Psoas muscle (tissue), 7 donors: ENCODE measurements at regions not wholly inside any gene's neighbourhood (a gene's known extent, or its start where the extent isn't known, plus 50 kb on each side); places are given as distances from the start of the nearest gene placed in this dataset.

Experiments used
- ATAC-seq, 4 donors: fragments of 200-7000 bp; cut with Tn5 transposase; one replicate each; pipeline ENCODE4 v1.9.1; 2020; ENCODE audit warnings: moderate library complexity in 3 of 4, mild to moderate bottlenecking in 2 of 4
- DNase-seq, 2 donors: peaks; one replicate each; pipeline ENCODE4 v3.0.0-alpha.2; 2020
- H3K27ac ChIP-seq: fragments of 200-600 bp; one replicate; pipeline ENCODE4 v1.8.0; 2022
- H3K27me3 ChIP-seq, 3 donors: fragments of 200-600 bp in 1 of 3; one replicate each; pipeline versions ENCODE4 v1.6.1 to v1.8.0; 2013 to 2022; ENCODE audit warnings: low read length in 2 of 3, mild to moderate bottlenecking in 2 of 3, moderate library complexity in 1 of 3; ENCODE audit not compliant: insufficient read depth in 3 of 3
- H3K36me3 ChIP-seq, 2 donors: fragments of 200-600 bp in 1 of 2; one replicate each; pipeline versions ENCODE4 v1.6.1 to v1.8.0; 2013 to 2022; ENCODE audit warnings: low read depth in 1 of 2, mild to moderate bottlenecking in 1 of 2, moderate library complexity in 1 of 2; ENCODE audit not compliant: insufficient read depth in 1 of 2
- H3K4me1 ChIP-seq: fragments of 200-600 bp; one replicate; pipeline ENCODE4 v1.8.0; 2022
- H3K4me3 ChIP-seq: fragments of 200-600 bp; one replicate; pipeline ENCODE4 v1.8.0; 2022; ENCODE audit warnings: mild to moderate bottlenecking
- H3K9me3 ChIP-seq: fragments of 200-600 bp; one replicate; pipeline ENCODE4 v1.8.0; 2022
- CTCF ChIP-seq: fragments of 200-600 bp; IDR thresholded peaks from one replicate; pipeline ENCODE4 v1.8.0; 2022; ENCODE audit warnings: antibody characterized with exemption
- WGBS, 3 donors: extraction: QIAGEN DNeasy Blood & Tissue Kit; methylation state at CpG; one replicate each; pipeline versions ENCODE4 v1.1.6 to v1.1.7; 2013; 5-methylcytosine and 5-hydroxymethylcytosine counted together
- intact Hi-C, 2 donors: fragments of 100-400 bp; cut with DNase I; formaldehyde crosslinking; loops; one replicate each; pipeline versions ENCODE4 v1.11.0 to v1.14.2; 2022
- donor health status: healthy with polysubstance abuse.
- donor health status: DM: no; HTN: no; CAD: no; lungs with moderate emphysema.
- donor health status: Bipolar disorder and iron deficiency.
- donor health status: healthy.
- donor health status: DM: yes; HTN: yes; CAD: no.
- donor health status: DM: no; HTN: no; CAD: no.
- donor health status: DM: yes; HTN: yes; CAD: no.

DNA sequence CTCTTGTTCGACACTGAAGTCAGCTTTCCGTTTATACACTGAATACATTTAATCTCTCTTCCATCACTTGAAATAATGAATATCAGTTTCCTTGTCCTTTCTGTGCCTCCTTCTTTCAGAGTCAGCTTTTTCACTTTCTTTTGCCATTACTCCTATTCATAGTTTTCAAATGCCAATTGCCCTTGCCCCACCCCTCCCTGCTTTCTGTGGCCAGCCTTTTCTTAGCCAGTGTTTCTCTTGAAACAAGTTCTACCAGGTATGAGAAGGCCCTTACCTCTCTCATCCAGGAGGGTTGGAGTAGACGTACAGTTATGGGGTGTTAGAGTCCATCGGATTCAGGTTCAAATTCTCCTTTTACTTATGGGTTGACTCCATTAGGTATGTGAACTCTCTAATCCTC, 574.7 kb upstream of the SEMA6A start:
- H3K36me3 ChIP-seq, result no peaks in the 10 kb centered on the region
- WGBS, 3 donors, result 94 to 97% (median 94%) methylated on average over 4 of the region's 4 CpGs
- no peak overlapping the region for H3K27ac ChIP-seq
- ATAC-seq (no peak), DNase-seq (no peak)
- no peak overlapping the region for H3K4me3 ChIP-seq
- no peaks in the 10 kb centered on the region for H3K4me1 ChIP-seq
- H3K27me3 ChIP-seq, result no peaks in the 10 kb centered on the region
- intact Hi-C loops, result no loop called here
- H3K9me3 ChIP-seq, result no peaks in the 10 kb centered on the region
- no peak for TF ChIP-seq CTCF

- DNase-seq (no peak), ATAC-seq (no peak)
- TF ChIP-seq CTCF, result no peak
- Histone ChIP-seq H3K9me3 (no peaks in the 10 kb centered on the region), H3K4me1 (no peaks in the 10 kb centered on the region), H3K36me3 (no peaks in the 10 kb centered on the region), H3K27me3 (no peaks in the 10 kb centered on the region), H3K27ac (no peak overlapping the region), H3K4me3 (no peak overlapping the region)
- intact Hi-C loops, result no loop called here
These were observed 569.5 kb upstream of the SEMA6A start for GRCh38 chr5:117144086-117144485.

DNA sequence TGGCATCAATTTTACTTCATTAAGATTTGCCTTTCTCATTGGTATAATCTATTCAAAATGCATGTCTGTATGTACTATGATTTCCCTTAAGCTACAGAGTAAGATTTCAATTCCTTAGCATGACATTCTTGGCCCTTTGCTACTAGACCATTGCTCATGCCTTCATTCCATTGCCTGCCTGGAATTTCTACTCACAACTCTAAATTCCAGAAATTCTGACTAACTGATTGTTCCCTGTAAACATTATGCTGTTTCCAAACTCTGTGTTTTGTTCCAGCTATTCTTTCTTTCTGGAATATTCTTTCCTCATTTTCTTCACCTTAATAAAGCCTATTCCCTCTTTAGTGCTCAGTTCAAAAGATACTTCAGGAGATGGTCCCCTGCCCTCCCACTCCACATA, 568.8 kb upstream of the SEMA6A start:
- DNase-seq (no peak), ATAC-seq (no peak)
- Histone ChIP-seq H3K27ac (no peak overlapping the region), H3K27me3 (no peaks in the 10 kb centered on the region), H3K4me3 (no peak overlapping the region), H3K36me3 (no peaks in the 10 kb centered on the region), H3K4me1 (no peaks in the 10 kb centered on the region), H3K9me3 (no peaks in the 10 kb centered on the region)
- no peak for TF ChIP-seq CTCF
- intact Hi-C loops, result no loop called here

- WGBS, 3 donors, result 93 to 99% (median 96%) methylated on average over 3 of the region's 3 CpGs
- Histone ChIP-seq H3K4me3 (no peak overlapping the region), H3K4me1 (no peaks in the 10 kb centered on the region), H3K36me3 (no peaks in the 10 kb centered on the region), H3K9me3 (no peaks in the 10 kb centered on the region), H3K27me3 (no peaks in the 10 kb centered on the region), H3K27ac (no peak overlapping the region)
- DNase-seq (no peak), ATAC-seq (no peak)
- intact Hi-C loops, result no loop called here
- no peak for TF ChIP-seq CTCF
These were observed 563.9 kb upstream of the SEMA6A start for GRCh38 chr5:117138523-117138922.

- intact Hi-C loops, result no loop called here
- Histone ChIP-seq H3K4me1 (no peaks in the 10 kb centered on the region), H3K4me3 (no peak overlapping the region), H3K27me3 (no peaks in the 10 kb centered on the region), H3K27ac (no peak overlapping the region), H3K36me3 (no peaks in the 10 kb centered on the region), H3K9me3 (no peaks in the 10 kb centered on the region)
- DNase-seq (no peak), ATAC-seq (no peak)
- 72 to 80% (median 80%) methylated on average over 2 of the region's 2 CpGs for WGBS, 3 donors
- TF ChIP-seq CTCF, result no peak
These were observed 561.2 kb upstream of the SEMA6A start for GRCh38 chr5:117135851-117136250.
